ENCODE measurements at regions not wholly inside any gene's neighbourhood (a gene's known extent, or its start where the extent isn't known, plus 50 kb on each side); places are given as distances from the start of the nearest gene placed in this dataset.

DNA sequence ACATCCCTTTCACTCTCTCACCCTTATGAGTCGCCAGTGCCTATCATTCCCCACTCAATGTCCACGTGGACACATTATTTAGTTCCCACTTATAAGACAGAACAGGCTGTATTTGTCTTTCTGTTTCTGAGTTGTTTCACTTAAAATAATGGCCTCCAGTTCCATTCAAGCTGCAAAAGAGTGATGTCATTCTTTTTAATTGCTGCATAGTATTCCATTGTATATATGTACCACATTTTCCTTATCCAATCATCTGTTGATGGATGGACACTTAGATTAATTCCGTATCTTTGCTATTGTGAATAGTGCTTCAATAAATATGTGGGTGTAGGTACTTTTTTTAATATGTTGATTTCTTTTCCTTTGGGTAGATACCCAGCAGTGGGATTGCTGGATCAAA lies 79.1 kb downstream of the ZNF365 start:
- no peak for DNase-seq (ENCODE audit: low read depth in 1 of 2, low spot score in 1 of 2)

DNA sequence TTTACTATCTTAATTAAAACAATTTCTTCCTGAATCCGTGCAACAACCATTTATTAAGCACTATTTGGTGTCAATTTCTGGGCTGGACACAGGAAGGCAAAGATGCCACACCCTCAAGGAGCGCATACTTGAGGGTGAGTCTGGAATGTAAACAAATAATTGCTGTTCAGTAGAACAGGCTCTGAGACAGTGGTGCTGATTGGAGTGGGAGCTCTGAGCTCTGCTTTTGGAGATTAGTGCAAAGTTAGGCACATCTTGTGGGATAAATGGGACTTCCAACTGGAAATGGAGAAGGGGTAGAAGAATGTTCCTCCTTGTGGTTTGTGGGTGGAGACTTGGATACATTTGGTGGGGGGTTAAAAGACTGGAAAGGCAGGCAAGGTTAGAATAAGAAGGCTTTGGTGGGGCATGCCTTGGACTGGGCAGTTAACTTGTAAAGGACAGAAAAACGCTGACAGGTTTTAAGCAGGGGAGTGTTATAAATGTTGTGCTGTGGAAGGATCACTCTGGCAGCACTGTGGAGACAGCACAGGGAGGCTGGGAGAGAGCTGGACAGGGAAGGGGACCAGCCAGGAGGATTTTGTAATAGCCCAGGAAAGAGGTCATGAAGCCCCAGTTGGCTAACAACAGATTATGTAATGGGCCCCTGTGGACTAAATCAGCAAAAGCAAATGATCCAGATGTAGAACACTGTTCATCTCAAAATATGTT lies 80.7 kb downstream of the ZNF365 start:
- no peak for DNase-seq (ENCODE audit: low read depth in 1 of 2, low spot score in 1 of 2)

DNA sequence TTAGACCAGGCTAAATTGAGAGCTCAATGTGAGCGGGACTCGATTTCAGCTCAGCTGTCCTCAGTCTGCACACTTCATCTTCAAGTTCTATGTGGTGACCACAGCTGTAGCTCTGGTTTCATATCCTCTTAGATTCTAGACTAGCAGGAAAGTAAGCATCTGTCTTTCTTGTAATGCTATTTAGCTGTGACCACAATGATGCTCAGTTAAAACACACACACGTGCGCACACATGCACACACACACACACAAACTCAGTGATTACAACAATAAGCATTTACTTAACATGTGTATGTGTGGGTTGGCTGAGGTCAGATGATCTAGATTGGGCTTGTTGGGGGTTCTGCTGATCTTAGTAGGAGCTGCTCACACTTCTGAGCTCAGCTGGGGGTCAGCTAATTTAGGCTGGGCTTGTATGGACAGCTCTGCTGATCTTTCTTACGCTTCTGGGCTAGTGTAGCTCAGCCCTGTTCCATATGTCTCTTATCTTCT lies 82.5 kb downstream of the ZNF365 start:
- no peak for DNase-seq (ENCODE audit: low read depth in 1 of 2, low spot score in 1 of 2)

DNA sequence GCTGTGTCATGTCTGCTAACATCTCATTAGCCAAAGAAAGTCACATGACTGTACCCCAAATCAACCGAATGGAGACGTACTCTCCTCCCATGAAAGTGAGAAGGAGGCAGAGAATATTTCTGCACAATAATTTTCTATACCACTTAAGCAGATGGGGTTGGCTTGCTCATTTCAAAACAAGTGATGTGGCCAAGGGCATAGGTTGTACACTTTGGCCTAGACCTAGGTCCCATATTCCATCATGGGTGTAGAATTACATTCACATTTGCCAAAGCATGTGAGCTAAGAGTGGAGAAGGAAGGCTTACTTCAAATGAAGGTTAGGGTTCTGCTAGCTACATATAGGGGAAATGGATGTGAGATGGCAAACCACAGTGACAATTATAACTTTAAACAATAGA lies 83.0 kb downstream of the ZNF365 start:
- DNase-seq (ENCODE audit: low read depth in 1 of 2, low spot score in 1 of 2): no peak

DNA sequence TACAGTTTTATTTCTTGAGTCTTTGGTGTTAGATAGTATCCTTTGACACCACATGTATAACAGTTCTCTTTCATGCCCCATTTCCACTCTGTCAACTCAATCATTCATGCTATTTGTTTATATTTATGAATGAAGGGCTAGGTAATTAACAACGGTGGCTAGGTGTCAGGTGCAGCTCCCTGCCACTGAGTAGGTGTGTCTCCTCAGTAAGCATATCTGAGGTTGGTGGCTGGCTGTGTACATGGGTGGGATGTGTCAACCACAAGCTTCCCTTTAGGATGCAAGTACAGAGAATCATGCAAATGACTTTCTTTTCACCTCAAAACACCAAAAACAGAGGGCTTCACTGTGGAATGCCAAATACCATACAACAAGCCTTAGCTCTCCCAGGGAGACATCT lies 83.4 kb downstream of the ZNF365 start:
- no peak for DNase-seq (ENCODE audit: low read depth in 1 of 2, low spot score in 1 of 2)

DNA sequence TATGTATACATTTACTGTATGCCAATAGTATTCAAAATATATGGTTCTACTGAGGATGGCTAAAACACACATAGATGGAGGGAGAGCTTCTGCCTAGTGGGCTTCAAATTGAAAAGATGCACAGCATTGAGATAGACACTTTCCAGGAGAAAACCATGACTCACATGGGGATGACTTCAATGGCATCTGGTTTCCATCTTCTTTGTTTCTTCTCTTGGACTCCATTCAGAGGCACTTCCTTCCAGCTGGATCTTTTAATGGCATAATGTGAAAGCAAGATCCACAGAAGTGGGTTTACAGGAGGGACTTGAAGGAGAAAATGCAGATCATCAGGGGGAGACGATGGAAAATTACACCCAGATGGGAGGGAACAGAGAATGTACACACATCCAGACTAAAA lies 84.9 kb downstream of the ZNF365 start:
- no peak for DNase-seq (ENCODE audit: low read depth in 1 of 2, low spot score in 1 of 2)

DNA sequence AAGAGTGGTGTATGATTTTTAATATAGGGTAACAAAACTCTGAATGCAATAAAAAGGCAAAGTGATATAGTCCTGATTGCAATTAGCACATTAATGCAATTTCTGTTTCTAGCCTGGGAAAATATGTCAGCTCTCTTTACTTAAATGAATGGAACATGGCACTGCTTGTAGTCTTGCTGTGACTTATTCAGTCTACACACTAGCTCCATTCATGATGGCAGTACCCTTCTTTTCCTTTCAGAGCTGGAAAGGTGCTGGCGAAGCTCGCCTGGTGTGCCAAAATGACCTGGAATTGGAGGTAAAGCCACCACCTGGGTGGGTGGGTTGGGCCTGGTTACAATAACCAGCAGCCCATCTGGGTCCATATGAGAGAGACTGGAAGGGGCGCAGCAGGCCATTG lies 85.3 kb downstream of the ZNF365 start:
- no peak for DNase-seq (ENCODE audit: low read depth in 1 of 2, low spot score in 1 of 2)

DNA sequence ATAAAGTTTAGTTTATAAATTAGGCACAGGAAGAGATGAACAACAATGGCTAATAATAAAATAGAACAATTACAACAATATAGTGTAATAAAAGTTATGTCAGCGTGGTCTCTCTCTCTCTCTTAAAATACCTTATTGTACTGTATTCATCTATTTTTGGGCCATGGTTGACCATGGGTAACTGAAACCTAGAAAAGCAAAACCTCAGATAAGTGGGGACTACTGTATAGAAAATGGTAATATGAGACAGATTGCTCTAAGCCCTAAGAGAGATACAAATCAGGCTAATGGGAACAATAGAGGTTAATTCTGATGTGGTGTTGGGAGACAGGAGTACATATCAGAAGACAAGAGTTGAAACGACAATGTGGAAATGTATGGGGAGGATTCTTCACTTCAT lies 86.2 kb downstream of the ZNF365 start:
- no peak for DNase-seq (ENCODE audit: low read depth in 1 of 2, low spot score in 1 of 2)

DNA sequence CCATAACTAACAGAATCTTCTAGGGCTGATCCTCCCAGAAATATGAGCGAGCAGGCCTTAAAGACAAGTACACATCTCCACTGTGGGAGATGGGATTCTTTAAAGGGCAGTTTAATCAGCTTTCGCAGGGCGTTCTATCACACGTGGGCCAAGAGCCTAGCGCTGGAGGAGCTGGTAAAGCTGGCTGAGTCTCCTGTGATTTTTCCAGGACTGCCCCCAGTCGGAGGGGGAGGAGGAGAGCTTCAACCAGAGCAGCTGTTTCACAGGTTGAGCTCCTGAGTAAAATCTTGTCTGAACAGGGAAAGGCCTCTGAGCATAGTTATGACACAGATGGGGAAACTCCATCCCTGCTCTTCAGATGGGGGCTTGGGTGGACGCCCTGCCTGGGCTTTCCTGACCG lies 87.0 kb downstream of the ZNF365 start:
- DNase-seq (ENCODE audit: low read depth in 1 of 2, low spot score in 1 of 2): no peak

DNA sequence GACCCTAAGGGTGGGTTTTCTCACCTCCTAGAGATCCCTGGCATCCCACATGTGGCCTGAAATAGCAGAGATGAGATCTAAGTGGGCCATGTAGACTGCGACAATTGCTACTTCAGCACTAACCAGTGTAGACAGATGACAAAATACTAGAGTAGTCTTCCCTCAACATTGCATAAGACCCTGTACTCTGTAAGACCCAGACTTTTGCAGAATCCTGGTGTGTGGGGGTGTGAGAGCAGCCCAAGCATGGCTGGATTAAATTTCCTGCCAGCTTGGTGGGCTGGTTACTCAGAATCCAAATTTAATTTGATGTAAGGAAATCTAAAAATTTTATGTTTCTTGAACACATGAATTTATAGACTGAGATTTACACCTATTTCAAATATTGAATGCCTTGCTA lies 88.3 kb downstream of the ZNF365 start:
- DNase-seq (ENCODE audit: low read depth in 1 of 2, low spot score in 1 of 2): no peak

DNA sequence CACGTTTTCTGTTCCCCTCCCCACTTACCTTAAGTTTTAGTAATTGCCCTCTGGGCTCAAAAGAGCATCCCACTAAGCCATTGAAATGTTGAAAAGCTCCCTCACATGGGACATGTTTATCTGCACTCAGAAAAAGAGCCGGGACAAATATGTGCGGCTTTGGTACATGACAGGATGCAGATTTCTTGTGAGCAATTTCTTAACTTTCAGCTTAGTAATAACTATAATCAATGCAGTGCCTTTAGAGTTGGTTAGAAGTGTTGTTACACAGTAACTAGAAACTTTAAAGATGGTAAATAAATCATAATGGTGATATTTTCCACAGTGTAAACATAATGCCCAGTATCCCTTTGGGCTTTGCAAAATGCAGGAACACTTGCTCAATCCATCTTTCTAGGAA lies 89.2 kb downstream of the ZNF365 start:
- DNase-seq (ENCODE audit: low read depth in 1 of 2, low spot score in 1 of 2): no peak

DNA sequence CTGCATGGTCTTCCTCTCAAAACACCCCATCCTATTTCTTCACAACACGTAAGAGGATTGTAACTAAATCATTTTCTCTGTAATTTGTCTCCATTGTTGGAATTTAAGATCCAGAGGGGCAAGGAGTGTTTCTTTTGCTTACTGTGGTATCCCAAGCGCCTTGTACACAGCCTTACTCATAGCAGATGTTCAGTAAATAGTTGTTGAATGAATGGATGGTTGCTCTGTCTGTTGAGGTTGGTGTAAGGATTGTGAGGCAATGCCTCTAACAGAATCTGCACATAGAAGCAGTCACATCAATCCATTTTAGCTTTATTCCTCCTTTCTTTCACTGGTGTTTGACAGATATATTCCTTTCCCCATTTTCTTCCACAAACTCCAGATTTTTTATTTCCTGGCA lies 90.1 kb downstream of the ZNF365 start:
- DNase-seq (ENCODE audit: low read depth in 1 of 2, low spot score in 1 of 2): no peak

DNA sequence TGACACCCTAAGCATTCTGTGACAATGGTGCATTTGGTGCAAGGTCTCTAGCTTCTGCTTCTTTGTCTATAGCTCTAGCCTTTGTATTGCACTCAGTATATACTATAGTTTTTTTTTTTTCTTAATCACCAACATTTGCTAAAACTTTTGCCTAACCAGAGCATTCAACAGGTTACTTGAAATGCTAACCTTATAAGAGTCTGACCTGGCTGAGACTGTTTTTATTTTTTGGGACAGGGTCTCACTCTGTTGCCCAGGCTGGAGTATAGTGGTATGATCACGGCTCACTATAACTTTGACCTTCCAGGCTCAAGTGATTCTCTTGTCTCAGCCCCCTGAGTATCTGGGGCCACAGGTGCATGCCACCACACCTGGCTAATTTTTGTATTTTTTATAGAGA lies 92.4 kb downstream of the ZNF365 start:
- DNase-seq (ENCODE audit: low read depth in 1 of 2, low spot score in 1 of 2): no peak

DNA sequence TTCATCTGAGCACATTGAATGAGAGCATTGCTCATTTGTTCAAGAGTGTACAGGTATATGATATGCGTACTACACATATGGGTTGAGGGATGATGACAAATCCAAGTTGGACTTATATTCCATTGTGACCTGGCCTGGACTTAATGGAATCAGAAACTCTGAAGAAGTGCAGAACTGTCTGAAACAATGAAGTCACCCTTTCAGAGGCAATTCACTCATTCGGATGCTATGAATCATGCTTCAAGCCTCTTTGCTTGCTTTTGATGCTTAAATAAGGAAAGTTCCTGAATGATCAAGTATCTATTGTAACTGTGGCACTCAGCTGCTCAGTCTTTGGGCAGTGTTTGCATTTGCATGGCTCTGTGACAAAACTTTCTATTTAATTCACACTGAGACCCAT lies 93.4 kb downstream of the ZNF365 start:
- DNase-seq (ENCODE audit: low read depth in 1 of 2, low spot score in 1 of 2): no peak

DNA sequence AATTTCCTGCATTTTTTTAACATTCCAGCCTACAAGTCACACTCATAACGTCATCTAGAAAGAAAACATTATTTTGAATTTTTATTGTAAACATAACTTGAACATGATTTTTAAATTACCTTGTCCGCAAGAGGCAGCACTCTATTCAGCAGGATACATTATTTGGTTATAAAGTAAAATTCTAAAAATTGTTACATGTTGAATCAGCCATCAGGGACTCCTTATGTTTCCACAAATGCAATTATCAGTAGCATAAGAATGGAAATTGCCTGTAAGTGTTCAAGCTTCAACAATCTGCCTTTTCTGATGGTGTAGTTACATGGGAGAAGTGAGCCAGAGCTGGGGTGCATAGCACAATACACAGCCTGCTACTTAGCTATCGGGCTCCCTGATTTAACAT lies 97.5 kb downstream of the ZNF365 start:
- DNase-seq (ENCODE audit: low read depth in 1 of 2, low spot score in 1 of 2): no peak

DNA sequence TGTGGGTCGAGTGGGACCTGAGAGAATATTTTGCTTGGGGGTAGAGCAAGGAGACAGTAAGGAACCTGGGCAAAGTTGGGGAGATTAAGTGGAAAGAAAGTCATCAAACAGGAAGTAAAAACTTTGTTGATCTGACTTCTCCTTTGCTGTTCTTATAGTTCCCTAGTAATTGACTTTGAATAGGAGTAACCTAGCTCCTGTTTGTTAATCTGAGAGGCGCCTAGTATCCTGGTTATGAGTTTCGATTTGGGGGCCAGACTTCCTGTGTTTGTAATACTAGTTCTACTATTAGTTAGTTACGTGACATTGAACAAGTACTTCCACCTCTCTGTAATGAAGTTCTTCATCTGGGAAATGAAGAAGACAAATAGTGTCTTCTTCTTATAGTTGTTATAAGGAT lies 99.1 kb downstream of the ZNF365 start:
- DNase-seq (ENCODE audit: low read depth in 1 of 2, low spot score in 1 of 2): no peak

DNA sequence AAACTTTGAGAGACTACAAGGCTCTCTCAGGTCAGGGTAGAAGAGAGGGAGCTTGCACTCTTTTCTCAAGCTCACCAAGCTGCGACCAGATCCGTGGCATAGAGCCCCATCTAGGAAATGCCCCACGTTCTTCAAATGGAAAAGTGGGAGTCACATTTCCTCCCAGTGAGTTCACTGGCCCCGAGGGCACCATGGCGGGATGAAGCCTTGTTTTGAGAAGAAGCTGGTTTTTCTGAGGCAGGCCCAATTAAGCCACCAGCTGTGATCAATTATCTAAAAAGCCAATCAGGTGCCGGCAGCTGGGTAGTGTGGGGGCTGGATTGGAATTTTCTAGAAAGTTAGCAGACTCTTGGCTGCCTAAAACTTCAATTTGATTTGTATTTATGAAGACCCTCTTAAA lies 101.4 kb downstream of the ZNF365 start:
- no peak for DNase-seq (ENCODE audit: low read depth in 1 of 2, low spot score in 1 of 2)

DNA sequence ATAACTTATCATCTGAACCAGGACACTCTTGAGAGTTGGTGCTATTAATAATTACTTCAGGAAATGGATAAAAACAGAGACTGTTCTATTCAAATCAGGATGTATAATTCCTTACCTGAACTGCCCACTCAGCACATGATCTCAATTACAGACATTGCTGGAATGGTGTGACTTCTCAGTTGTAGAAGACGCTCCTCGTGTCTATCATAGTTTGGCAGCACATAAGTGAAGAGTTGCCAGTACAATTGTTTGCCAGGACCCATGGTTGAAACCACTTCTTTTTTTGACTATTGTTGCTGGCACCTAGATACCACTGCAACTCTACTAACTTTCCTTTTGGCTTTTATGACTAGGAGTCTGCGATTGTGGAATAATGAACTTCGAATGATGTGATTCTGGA lies 105.4 kb downstream of the ZNF365 start:
- DNase-seq (ENCODE audit: low read depth in 1 of 2, low spot score in 1 of 2): no peak

DNA sequence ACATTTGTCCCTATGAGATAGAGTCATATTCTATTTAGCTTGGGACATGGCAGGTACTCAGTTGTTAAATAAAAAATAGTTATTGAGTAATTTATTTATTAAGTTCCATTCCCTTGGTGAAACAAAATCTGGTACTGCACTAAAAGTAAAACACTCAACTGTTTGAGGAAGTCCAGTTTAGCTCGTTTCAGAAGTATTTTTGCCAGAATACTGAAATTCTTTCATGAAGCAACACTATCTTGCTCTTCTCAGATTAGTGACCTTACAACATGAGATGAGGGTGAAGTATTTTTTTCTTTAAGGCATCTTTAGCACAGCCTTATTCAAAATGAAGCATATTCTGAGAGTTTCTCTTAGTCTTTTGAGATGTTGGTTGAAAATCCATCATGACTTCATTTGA lies 106.0 kb downstream of the ZNF365 start:
- no peak for DNase-seq (ENCODE audit: low read depth in 1 of 2, low spot score in 1 of 2)

DNA sequence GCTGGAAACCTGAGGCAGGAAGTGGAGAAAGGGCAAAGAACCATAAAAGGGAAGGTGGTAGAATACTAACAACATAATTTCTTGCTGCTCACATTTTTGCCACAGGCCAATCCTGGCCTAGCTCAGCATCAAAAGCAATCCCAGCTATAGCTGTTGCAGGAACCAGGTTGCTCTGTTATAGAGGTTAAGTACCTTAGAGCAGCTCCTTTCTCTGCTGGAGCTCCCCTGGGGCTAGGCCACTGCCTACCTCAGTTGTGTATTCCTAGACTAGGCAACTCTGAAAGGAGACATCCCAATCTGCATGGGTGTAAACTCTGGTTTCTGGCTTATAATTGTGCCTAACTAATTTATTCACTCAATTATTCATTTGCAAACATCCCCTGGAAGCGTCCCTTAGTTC lies 108.4 kb downstream of the ZNF365 start:
- no peak for DNase-seq (ENCODE audit: low read depth in 1 of 2, low spot score in 1 of 2)

DNA sequence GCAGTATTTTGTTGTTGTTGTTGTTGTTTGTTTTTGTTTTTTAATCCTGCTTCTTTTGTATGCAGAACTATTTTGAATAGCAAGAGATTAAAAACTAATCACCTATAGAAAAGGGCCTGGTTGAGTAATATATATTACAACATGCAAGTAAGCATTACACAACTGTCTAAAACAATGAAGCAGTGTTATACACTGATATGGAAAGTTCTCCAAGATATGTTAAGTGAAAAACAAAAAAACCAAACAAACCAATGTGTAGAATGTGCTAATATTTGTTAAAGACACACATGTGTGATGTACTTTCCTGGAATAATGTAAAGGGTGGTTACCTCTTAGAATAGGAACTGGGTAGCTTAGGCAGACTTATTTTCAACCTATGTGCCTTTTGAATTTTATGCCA lies 117.4 kb downstream of the ZNF365 start:
- DNase-seq (ENCODE audit: low read depth in 1 of 2, low spot score in 1 of 2): no peak

DNA sequence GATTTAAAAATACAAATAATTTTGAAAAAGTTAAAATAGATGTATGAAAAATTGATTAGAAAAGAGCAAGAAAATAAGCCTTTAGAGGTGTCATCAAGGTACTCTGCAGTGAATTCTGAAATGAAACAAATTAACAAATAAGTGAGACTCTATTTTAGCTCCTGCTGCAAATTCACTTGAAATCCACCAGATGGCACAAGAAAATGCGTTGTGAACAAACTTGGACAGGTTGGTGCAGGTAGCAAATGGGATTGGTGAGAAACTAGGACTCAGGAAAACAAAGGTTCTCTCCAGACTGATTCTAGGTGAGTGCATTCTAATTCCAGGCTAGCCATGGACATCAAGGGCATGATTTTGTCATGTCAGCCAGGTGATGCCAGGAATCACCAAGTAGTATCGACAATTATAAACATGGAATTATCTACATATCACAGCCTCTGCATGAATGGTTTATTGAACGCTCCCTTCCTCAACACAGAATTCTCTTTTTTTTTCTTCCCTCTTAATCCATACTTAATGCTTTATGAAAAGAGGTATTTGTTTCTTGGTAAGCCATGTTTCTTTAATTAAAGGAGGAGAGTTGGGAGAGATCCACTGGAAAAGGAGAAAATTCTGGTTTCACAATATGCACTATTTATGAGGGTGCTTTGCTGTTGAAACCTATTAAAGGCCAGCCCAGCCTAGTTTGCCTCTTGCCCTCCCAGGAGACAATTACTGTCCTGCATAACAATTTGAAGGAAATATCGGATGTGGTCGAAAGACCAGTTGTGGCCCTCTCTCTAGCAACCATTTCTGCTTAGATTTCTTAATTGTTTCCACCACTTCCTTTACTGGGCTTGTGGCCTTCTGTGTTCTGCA lies 118.1 kb downstream of the ZNF365 start:
- no peak for DNase-seq (ENCODE audit: low read depth in 1 of 2, low spot score in 1 of 2)

DNA sequence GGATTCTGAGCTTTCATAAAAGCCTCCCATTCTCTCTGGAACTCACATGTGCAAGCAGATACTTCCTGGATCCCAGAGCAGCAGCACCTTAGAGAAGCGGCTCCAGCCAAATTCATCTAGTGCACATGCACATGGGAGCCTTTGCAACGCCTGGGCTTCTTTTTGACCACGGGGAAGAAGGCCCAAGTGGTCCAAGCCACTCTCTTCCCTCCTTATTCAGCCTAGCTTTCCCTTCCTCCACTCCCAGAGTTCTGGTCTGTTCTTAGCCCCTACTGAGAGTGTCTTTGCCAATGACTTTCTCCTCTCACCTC lies 118.7 kb downstream of the ZNF365 start:
- DNase-seq (ENCODE audit: low read depth in 1 of 2, low spot score in 1 of 2): no peak

Data from stimulated activated CD4-positive, alpha-beta T cell treated with anti-CD3 and anti-CD28 coated beads, Interleukin-15, amount 100 ng/mL, for 1 hour (primary cell).